Ascending aorta (tissue), 2 donors: ENCODE measurements at regions not wholly inside any gene's neighbourhood (a gene's known extent, or its start where the extent isn't known, plus 50 kb on each side); places are given as distances from the start of the nearest gene placed in this dataset.

ENCODE experiments used
- DNase-seq, 2 donors: peaks; one replicate each; pipeline ENCODE4 v3.0.0-alpha.2; 2019; ENCODE audit warnings: low spot score in 2 of 2
- H3K27ac ChIP-seq, 2 donors: fragments of 200-600 bp; sonication (generic); one replicate each; pipeline ENCODE4 v1.5.1; 2016 to 2017; ENCODE audit warnings: mild to moderate bottlenecking in 1 of 2
- H3K27me3 ChIP-seq: fragments of 200-600 bp; sonication (generic); one replicate; pipeline ENCODE4 v1.5.1; 2017
- H3K36me3 ChIP-seq, 2 donors: fragments of 200-600 bp; sonication (generic); one replicate each; pipeline ENCODE4 v1.5.1; 2016
- H3K4me1 ChIP-seq, 2 donors: fragments of 200-600 bp; sonication (generic); one replicate each; pipeline ENCODE4 v1.5.1; 2016 to 2017; ENCODE audit warnings: mild to moderate bottlenecking in 1 of 2
- H3K4me3 ChIP-seq, 2 donors: fragments of 200-600 bp; sonication (generic); one replicate each; pipeline ENCODE4 v1.5.1; 2016 to 2017; ENCODE audit warnings: mild to moderate bottlenecking in 1 of 2
- H3K9me3 ChIP-seq, 2 donors: fragments of 200-600 bp; sonication (generic); one replicate each; pipeline ENCODE4 v1.5.1; 2016
- CTCF ChIP-seq, 3 experiments: fragments of 200-600 bp in 2 of 3; fragments of 450-650 bp in 1 of 3; sonication (generic) in 2 of 3; IDR thresholded peaks; one replicate each; pipeline ENCODE4 v1.5.1; 2016 to 2019; ENCODE audit warnings: antibody characterized with exemption in 3 of 3, mild to moderate bottlenecking in 1 of 3, moderate library complexity in 1 of 3
- intact Hi-C: fragments of 100-400 bp; cut with DNase I; formaldehyde crosslinking; loops from one replicate; pipeline ENCODE4 v1.15.1; 2023

GRCh38 chr2:238793801-238794449 lies 54.0 kb upstream of the TWIST2 start:
- Histone ChIP-seq H3K27me3 (no peaks in the 10 kb centered on the region), H3K27ac (no peak overlapping the region), H3K36me3 (no peaks in the 10 kb centered on the region), H3K9me3 (no peaks in the 10 kb centered on the region), H3K4me1 (no peaks in the 10 kb centered on the region), H3K4me3 (no peak overlapping the region)
- DNase-seq = no peak
- no peak for TF ChIP-seq CTCF (IDR thresholded peaks at IDR 0.05)
- intact Hi-C loops = no loop called here

GRCh38 chr2:238796223-238796885 lies 51.5 kb upstream of the TWIST2 start:
- Histone ChIP-seq H3K36me3 (no peaks in the 10 kb centered on the region), H3K27me3 (no peaks in the 10 kb centered on the region), H3K27ac (no peak overlapping the region), H3K9me3 (no peaks in the 10 kb centered on the region), H3K4me3 (no peak overlapping the region), H3K4me1 (no peaks in the 10 kb centered on the region)
- no peak for TF ChIP-seq CTCF (IDR thresholded peaks at IDR 0.05)
- DNase-seq = no peak
- intact Hi-C loops = no loop called here

- Histone ChIP-seq H3K27ac (no peak overlapping the region), H3K4me1 (no peaks in the 10 kb centered on the region), H3K4me3 (no peak overlapping the region), H3K9me3 (no peaks in the 10 kb centered on the region), H3K36me3 (no peaks in the 10 kb centered on the region), H3K27me3 (no peaks in the 10 kb centered on the region)
- no peak for DNase-seq
- TF ChIP-seq CTCF (IDR thresholded peaks at IDR 0.05) = no peak
- intact Hi-C loops = no loop called here
Measured at GRCh38 chr2:238797537-238797936, 50.3 kb upstream of the TWIST2 start.
